Activated T-cell treated with anti-CD3 and anti-CD28 coated beads, Interleukin-2, amount 50 U/mL, for 4 hours (primary cell): ENCODE measurements at regions not wholly inside any gene's neighbourhood (a gene's known extent, or its start where the extent isn't known, plus 50 kb on each side); places are given as distances from the start of the nearest gene placed in this dataset.

Experiments
- ATAC-seq, 2 donors: fragments of 200-7000 bp; cut with Tn5 transposase; one replicate each; pipeline ENCODE4 v1.10.0; 2021
- DNase-seq: peaks from one replicate; pipeline ENCODE4 v3.0.0-alpha.2; 2020
- H3K27me3 Mint-ChIP-seq: one replicate; pipeline ENCODE4 v1.8.0; 2021; ENCODE audit warnings: low read depth, mixed read lengths
- H3K36me3 Mint-ChIP-seq: one replicate; pipeline ENCODE4 v1.8.0; 2022; ENCODE audit warnings: mixed read lengths; ENCODE audit not compliant: insufficient read depth
- H3K4me1 Mint-ChIP-seq: one replicate; pipeline ENCODE4 v1.8.0; 2021; ENCODE audit warnings: low read depth, mixed read lengths
- H3K4me3 Mint-ChIP-seq: one replicate; pipeline ENCODE4 v1.8.0; 2021; ENCODE audit warnings: mild to moderate bottlenecking, moderate library complexity, mixed read lengths
- H3K9me3 Mint-ChIP-seq: one replicate; pipeline ENCODE4 v1.8.0; 2021; ENCODE audit warnings: mixed read lengths

DNA sequence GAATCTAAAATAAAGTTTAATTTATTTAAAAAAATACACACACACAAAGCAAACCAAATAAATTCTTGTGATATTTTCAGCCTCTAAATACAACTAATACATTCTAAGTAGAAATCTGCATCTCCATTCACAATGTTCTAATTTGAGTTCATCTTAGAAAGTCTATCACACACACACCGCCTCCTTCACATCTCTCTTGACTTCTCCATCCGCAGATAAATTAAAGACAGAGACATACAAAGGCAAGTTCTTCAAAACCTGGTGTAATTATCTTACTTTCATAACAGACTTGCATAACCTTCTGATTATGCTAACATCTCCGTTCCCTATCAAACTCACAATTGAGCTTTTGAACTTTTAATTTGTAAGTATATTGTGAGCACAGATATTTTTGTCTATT lies 657.3 kb downstream of the VGLL3 start:
- Mint-ChIP-seq H3K9me3 (peaks cover 3% of the 10 kb centered on the region), H3K4me1 (no peaks in the 10 kb centered on the region), H3K27me3 (no peaks in the 10 kb centered on the region), H3K36me3 (no peaks in the 10 kb centered on the region), H3K4me3 (no peak overlapping the region)
- ATAC-seq: no peak
- DNase-seq: no peak

DNA sequence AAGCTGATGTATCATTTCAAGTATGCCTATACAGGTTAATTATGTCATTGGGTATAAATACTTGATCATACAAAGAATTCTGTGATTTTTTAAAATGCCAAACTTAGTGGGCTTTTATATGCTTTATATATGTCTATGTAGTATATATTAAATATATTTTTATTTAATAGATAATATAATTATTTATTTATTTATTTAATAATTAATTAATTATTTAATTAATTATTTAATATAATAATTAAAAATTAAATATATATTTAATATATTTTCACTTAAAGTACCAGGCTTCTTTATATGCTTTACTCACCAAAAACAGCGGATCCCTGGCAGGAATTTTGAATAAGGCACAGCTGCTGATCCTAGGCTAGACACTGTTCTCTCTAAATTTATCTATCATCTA lies 687.0 kb downstream of the VGLL3 start:
- no peak for ATAC-seq
- H3K4me1 Mint-ChIP-seq: no peaks in the 10 kb centered on the region

DNA sequence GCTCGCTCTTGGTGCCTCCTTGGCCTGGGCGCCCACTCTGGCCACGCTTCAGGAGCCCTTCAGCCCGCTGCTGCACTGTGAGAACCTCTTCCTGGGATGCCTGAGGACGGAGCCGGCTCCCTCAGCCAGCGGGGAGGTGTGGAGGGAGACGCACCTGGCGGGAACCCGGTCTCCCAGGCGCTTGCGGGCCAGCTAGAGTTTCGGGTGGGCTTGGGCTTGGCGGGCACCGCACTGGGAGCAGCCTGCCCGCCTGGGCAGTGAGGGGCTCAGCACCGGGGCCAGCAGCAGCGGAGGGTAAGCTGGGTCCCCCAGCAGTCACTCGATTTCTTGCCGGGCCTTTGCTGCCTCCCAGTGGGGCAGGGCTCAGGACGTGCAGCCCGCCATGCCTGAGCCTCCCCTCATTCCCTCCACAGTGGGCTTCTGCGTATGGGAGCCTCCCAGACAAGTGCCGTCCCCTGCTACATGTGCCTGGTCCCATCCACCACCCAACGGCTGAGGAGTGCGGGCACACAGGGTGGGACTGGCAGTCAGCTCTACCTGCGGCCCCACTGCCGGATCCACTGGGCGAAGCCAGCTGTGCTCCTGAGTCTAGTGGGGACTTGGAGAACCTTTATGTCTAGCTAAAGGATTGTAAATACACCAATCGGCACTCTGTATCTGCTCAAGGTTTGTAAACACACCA lies 708.7 kb downstream of the VGLL3 start:
- H3K4me1 Mint-ChIP-seq: no peaks in the 10 kb centered on the region
- ATAC-seq (peak in 1 of 2 donors; percentile 4), DNase-seq (no peak)
- H3K36me3 Mint-ChIP-seq: no peaks in the 10 kb centered on the region
- H3K27me3 Mint-ChIP-seq: no peaks in the 10 kb centered on the region
- H3K4me3 Mint-ChIP-seq: no peak overlapping the region
- peaks cover 10% of the 10 kb centered on the region for H3K9me3 Mint-ChIP-seq

More for the DNA sequence above, 687.0 kb downstream of the VGLL3 start:
- H3K4me3 Mint-ChIP-seq: no peak overlapping the region
- H3K27me3 Mint-ChIP-seq: no peaks in the 10 kb centered on the region
- no peaks in the 10 kb centered on the region for H3K36me3 Mint-ChIP-seq
- peaks cover 5% of the 10 kb centered on the region for H3K9me3 Mint-ChIP-seq
- DNase-seq: no peak

DNA sequence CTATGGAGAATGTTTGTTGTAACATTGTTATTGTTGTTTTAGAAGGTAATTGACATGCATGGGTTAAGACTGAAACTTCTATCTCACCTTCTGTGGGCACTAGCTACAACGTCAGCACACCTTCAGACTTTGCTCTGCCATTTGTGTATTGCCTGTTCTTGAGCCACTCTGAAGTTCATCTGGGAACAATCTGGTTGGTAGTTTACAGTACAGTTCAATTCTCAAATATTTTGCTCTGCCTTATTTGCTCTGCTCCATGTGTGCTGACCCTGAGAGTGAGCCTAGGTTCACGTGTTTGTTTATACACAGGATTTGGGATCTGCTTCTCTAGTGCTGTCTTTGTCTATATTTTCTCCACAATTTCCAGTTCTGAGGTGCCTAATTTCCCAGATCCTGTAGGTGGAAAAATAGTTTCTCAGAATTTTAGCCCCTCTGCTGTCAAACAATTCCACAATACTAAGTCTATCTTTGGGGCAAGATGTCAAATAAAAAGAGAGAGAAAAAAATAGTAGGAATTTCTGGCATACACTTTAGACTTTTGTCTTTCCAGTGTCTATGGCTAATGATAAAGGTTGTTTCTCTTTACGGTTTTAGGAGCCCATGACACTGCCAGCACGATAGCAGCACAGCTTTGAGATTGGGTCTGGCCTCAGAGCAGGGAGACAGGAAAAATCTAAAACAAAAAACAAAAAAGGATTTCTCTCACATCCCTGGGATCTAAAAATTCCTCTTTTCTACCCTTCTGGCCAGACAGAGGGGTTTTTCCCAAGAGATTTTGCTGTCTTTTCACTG lies 721.4 kb downstream of the VGLL3 start:
- H3K4me3 Mint-ChIP-seq: no peak overlapping the region

DNA sequence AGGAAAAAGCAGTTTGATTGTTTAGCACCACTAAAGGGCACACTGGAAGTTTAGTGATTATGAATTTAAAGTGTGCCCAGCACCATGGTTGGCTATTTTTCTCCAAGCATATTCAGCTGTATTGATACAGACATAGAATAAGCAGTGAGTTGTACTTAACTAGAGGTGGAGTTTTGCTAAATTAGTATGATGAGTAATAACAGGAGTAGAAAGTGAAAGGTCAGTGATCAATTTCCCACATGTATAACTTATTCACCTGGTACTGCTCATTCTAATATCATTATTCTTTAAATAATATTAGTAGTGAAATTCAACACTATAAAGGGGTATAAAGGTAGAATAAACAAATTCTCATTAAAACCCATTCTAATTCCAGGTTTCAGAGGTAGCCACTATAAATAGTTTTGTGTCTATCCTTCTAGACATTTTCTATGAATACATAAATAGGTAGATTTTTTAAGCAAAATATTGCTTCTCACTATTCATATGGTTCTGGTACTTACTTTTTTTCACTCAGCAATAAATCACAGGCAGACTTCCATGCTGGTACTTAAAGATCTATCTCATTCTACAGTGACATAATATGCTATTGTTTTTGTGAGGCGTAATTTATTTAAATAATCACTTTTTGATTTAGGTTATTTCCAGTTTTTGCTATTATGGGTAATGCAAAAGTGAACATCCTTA lies 732.9 kb downstream of the VGLL3 start:
- H3K36me3 Mint-ChIP-seq: no peaks in the 10 kb centered on the region
- H3K27me3 Mint-ChIP-seq: no peaks in the 10 kb centered on the region
- no peak overlapping the region for H3K4me3 Mint-ChIP-seq
- peaks cover 15% of the 10 kb centered on the region for H3K9me3 Mint-ChIP-seq
- ATAC-seq (no peak), DNase-seq (no peak)
- no peaks in the 10 kb centered on the region for H3K4me1 Mint-ChIP-seq

More for the DNA sequence above, 721.4 kb downstream of the VGLL3 start:
- Mint-ChIP-seq H3K9me3 (peaks cover 4% of the 10 kb centered on the region), H3K4me1 (no peaks in the 10 kb centered on the region), H3K27me3 (no peaks in the 10 kb centered on the region), H3K36me3 (no peaks in the 10 kb centered on the region)
- no peak for DNase-seq
- ATAC-seq: no peak

DNA sequence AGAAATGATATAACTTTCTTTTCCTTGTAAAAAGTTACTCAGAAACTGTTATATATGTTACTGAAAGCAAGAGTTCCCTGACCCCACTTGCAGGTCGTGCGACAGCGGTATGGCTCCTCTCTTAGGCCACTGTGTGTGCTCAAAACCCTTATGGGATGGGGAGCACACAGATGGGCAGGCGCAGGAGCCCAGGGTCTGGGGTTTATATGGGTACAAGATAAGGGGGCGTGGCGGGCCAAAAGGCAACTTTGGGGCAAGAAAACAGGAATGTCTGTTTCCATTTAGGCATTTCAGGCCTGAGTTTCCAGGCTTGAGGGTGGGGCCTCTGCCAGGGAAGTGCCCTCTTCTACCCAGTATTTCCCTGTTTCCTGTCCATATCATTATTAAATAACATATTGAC lies 736.5 kb downstream of the VGLL3 start:
- Mint-ChIP-seq H3K4me1 (no peaks in the 10 kb centered on the region), H3K27me3 (no peaks in the 10 kb centered on the region), H3K9me3 (peaks cover 20% of the 10 kb centered on the region), H3K36me3 (no peaks in the 10 kb centered on the region), H3K4me3 (no peak overlapping the region)
- DNase-seq: no peak
- no peak for ATAC-seq

DNA sequence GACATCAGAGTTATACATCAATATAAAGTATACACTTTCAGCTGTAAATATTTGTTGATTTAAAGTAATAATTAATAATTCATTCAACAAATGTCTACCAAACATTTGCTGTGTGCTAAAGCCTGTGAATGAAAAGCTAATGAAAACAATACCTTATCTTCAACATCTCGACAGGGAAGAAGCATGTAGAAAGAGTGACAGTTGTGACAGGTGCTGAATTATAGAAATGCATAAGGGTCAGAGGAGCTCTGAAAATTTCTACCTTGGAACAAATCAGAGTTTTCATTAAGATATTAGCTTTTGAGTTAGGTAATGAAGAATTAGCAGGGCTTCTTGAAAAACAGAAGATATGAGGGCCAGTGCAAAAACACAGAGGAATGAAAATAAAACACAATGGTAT lies 739.2 kb downstream of the VGLL3 start:
- peaks cover 28% of the 10 kb centered on the region for H3K9me3 Mint-ChIP-seq
- no peak for ATAC-seq
- no peak overlapping the region for H3K4me3 Mint-ChIP-seq
- DNase-seq: no peak
- H3K4me1 Mint-ChIP-seq: no peaks in the 10 kb centered on the region
- H3K36me3 Mint-ChIP-seq: no peaks in the 10 kb centered on the region
- no peaks in the 10 kb centered on the region for H3K27me3 Mint-ChIP-seq

DNA sequence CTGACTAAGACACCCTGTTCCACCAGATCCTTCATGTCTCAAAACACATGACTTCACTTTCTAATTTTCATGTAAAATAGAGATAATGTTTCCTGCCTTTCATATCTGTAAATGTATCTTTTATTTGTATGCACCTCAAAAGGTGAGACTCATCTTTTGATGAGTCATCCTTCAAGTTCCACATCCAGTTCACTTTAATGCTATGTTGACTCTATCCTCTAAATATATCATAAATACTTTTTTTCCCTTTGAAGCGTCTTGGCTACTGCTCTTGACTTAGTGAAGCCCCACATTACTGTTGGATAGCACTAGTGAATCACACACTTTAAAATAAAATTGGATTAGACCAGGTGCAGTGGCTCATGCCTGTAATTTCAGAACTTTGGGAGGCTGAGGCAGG lies 741.1 kb downstream of the VGLL3 start:
- Mint-ChIP-seq H3K27me3 (no peaks in the 10 kb centered on the region), H3K4me3 (no peak overlapping the region), H3K9me3 (peaks cover 22% of the 10 kb centered on the region), H3K36me3 (no peaks in the 10 kb centered on the region), H3K4me1 (no peaks in the 10 kb centered on the region)
- no peak for DNase-seq
- no peak for ATAC-seq

DNA sequence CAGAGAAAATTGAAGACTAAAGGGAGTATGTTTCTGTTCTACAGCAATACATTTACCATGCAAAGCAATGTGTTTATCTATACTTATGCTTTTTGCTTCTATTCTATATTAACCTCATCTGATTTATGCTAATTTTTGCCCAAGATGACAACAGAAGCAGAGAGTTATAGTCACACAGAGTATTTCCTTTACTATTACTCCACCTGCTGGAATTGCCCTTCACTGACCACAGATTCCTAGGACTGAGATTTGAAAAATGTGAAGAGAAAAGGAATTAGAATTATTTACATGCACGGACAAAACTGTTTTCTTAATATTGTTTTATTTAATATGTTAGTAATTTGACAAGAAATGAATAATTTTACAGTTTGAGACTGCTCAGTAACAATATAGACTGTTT lies 745.6 kb downstream of the VGLL3 start:
- Mint-ChIP-seq H3K27me3 (no peaks in the 10 kb centered on the region), H3K36me3 (no peaks in the 10 kb centered on the region), H3K4me3 (no peak overlapping the region), H3K4me1 (no peaks in the 10 kb centered on the region), H3K9me3 (peaks cover 22% of the 10 kb centered on the region)
- DNase-seq: no peak
- ATAC-seq: no peak

DNA sequence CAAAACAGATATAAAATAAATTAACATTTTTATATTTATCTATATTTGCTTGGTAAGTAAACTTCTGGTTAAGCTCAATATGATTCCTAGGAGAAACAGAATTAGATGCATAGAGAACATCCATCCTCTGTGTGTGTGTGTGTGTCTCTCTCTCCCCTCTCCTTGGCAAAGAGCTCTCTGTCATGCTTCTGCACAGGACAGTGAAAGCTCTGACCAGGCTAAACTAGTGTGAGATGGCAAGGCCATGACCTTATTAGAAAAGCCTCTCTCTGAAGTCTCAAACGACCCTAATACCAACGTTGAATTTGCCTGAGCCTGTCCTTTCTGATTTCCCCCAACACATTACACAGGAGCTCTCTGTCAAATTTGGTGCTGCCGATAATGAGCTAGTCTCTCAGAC lies 746.0 kb downstream of the VGLL3 start:
- Mint-ChIP-seq H3K4me3 (no peak overlapping the region), H3K9me3 (peaks cover 21% of the 10 kb centered on the region), H3K36me3 (no peaks in the 10 kb centered on the region), H3K4me1 (no peaks in the 10 kb centered on the region), H3K27me3 (no peaks in the 10 kb centered on the region)
- ATAC-seq: no peak
- DNase-seq: no peak

DNA sequence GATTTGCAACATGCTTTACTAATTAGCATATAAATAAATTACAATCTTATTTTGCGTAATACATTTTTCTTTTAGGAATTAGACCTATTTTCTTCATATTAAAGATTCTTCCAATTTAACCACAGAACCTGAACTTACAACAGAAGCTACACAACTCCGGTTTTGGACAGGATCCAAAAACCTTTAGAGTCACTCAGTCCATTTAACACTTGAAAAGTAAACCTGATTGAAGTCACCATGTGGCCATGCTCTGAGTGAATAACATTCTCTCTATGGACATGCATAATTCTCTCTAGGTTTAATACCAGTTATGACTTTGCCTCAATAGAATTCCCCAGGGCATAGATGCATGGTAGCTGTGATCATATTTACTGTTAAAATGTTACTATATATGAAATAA lies 751.0 kb downstream of the VGLL3 start:
- no peak for ATAC-seq
- peaks cover 7% of the 10 kb centered on the region for H3K9me3 Mint-ChIP-seq
- no peaks in the 10 kb centered on the region for H3K27me3 Mint-ChIP-seq
- DNase-seq: no peak
- H3K36me3 Mint-ChIP-seq: no peaks in the 10 kb centered on the region
- H3K4me3 Mint-ChIP-seq: no peak overlapping the region
- H3K4me1 Mint-ChIP-seq: no peaks in the 10 kb centered on the region

DNA sequence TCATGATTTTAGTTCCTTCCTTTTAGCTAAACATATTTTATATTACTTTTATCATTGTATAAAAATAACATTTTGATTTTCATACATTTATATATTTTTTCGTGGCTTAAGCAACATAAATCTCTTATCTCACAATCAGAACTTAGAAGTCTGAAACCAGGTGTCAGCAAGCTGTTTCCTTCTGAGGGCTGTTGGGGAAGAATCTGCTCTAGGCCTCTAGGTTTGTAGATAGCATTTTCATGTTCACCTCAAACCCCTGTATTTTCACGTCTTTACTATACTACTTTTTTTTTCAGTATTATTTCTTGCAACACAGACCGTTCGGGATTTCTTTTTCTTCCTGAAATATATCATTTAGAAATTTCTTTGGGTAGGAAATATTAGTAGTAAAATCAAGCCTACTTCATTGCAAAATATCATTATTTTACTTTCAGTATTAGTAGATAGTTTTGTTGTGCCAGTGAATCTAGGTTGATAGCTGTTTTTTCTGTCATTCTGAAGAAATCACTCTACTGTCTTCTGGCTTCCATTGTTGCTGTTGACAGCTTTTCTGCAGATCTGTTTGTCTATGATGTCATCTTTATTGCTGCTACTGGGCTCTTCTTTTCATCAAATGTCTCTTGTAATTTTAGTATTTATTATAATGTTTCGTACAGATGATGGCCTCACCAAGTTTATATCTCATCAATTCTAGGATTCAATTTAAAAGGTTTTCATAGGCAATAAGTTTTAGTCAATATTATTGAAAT lies 756.3 kb downstream of the VGLL3 start:
- H3K27me3 Mint-ChIP-seq: no peaks in the 10 kb centered on the region
- H3K9me3 Mint-ChIP-seq: peaks cover 12% of the 10 kb centered on the region
- H3K4me1 Mint-ChIP-seq: no peaks in the 10 kb centered on the region
- no peak overlapping the region for H3K4me3 Mint-ChIP-seq
- DNase-seq: no peak
- H3K36me3 Mint-ChIP-seq: no peaks in the 10 kb centered on the region
- no peak for ATAC-seq

DNA sequence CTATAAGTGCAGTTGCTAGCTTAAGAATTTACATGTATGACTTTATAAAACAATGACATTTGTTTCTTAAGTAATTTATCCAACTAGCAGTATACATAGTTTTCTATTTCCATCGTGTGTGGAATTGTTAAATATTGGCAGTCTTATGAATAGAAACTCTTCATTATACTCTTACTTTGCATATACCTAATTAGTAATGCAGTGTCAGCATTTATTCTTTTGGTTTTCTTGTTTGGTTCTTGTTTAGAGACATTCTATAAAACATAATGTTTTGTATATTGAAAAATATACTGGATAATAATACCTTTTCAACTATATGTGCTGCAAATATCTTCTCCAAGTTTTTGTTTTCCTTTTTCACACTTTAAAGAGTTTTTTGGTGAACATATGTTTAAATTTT lies 760.2 kb downstream of the VGLL3 start:
- DNase-seq (no peak), ATAC-seq (no peak)
- no peaks in the 10 kb centered on the region for H3K36me3 Mint-ChIP-seq
- H3K27me3 Mint-ChIP-seq: no peaks in the 10 kb centered on the region
- peaks cover 12% of the 10 kb centered on the region for H3K9me3 Mint-ChIP-seq
- no peaks in the 10 kb centered on the region for H3K4me1 Mint-ChIP-seq
- H3K4me3 Mint-ChIP-seq: no peak overlapping the region

DNA sequence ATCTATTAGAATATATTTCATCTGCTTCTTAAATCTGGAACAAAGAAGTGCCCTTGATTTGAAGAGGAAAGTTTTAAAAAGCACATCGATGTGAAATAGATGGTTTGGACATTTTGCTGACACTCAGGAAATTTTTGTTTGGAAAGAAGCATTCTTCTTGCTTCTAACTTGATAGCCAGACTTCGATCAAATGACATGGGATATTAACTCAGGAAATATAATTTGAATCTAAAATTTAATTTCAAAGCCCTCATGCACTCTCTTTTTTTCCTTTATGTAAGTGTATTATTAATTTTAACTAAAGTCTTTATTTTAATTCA lies 761.2 kb downstream of the VGLL3 start:
- Mint-ChIP-seq H3K4me3 (no peak overlapping the region), H3K36me3 (no peaks in the 10 kb centered on the region), H3K9me3 (peaks cover 13% of the 10 kb centered on the region), H3K4me1 (no peaks in the 10 kb centered on the region), H3K27me3 (no peaks in the 10 kb centered on the region)
- ATAC-seq: no peak
- DNase-seq: no peak
